WI38 (cell line): ENCODE measurements at regions not wholly inside any gene's neighbourhood (a gene's known extent, or its start where the extent isn't known, plus 50 kb on each side); places are given as distances from the start of the nearest gene placed in this dataset.

Experiments
- H3K4me3 ChIP-seq: 2 replicates; pipeline ENCODE4 v1.5.1; 2011; ENCODE audit warnings: low read depth, mild to moderate bottlenecking, control low read depth, low read length
- CTCF ChIP-seq: IDR thresholded peaks from 2 replicates; pipeline ENCODE4 v1.5.1; 2012; ENCODE audit warnings: low read depth, mild to moderate bottlenecking, control low read depth, low read length

GRCh38 chr5:4207486-4207885 lies 611.9 kb downstream of the IRX1 start:
- no peak for TF ChIP-seq CTCF
- no peak overlapping the region for H3K4me3 ChIP-seq

- no peak overlapping the region for H3K4me3 ChIP-seq
These were observed 612.9 kb downstream of the IRX1 start for GRCh38 chr5:4208537-4208936.

GRCh38 chr5:4208996-4209395 lies 613.4 kb downstream of the IRX1 start:
- no peak for TF ChIP-seq CTCF
- H3K4me3 ChIP-seq: no peak overlapping the region

More at GRCh38 chr5:4208537-4208936, 612.9 kb downstream of the IRX1 start:
- TF ChIP-seq CTCF: no peak

- TF ChIP-seq CTCF: no peak
- no peak overlapping the region for H3K4me3 ChIP-seq
These were observed 616.6 kb downstream of the IRX1 start for GRCh38 chr5:4212071-4212739.

- TF ChIP-seq CTCF: no peak
- H3K4me3 ChIP-seq: no peak overlapping the region
These were observed 617.6 kb downstream of the IRX1 start for GRCh38 chr5:4212981-4213819.

- H3K4me3 ChIP-seq: no peak overlapping the region
- TF ChIP-seq CTCF: no peak
These were observed 619.5 kb downstream of the IRX1 start for GRCh38 chr5:4215143-4215542.

GRCh38 chr5:4216142-4216541 lies 620.5 kb downstream of the IRX1 start:
- no peak for TF ChIP-seq CTCF
- no peak overlapping the region for H3K4me3 ChIP-seq
